ENCODE measurements at regions not wholly inside any gene's neighbourhood (a gene's known extent, or its start where the extent isn't known, plus 50 kb on each side); places are given as distances from the start of the nearest gene placed in this dataset.

DNA sequence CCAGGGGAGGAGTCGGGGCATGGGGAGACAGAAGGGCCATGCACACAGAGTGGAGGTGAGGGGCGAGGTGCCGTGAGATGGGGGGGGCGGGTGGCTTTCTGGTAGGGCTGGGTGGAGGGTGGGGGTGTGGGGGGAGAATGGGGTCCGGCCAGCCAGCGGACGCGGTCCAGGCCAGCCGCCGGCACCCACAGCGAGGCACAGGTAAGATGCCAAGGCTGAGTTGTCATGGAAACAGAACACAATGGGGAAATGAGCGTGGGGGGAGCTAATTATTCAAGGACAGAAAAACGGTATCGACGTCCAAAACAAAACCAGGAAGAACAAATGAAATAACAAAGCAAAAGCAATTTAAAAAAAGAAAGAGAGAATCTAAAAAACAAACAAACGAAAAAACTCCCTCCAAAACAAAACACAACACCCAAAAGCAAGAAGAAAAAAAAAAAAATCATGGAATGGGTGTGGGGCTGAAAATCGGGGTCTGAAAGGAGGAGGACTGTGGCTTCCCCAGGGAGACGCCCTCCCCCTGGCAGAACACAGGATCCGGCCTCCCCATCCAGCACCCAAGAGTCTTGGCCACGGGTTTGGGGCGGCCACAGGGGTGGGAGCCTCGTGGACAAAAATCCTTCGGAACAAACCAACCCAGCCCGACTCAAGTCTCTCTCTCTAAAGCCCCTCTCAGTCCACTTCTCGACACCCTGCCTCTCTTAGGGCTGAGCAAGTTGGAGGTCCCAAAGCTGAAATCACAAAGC lies 92.5 kb downstream of the PTPRS start:
- CTCF ChIA-PET, result no interaction called here
- no peak for ATAC-seq
- no peak overlapping the region for H3K4me2 ChIP-seq (ENCODE audit: low read length)
- H4K20me1 ChIP-seq (ENCODE audit: low read length), result no peaks in the 10 kb centered on the region
- POLR2A ChIA-PET (ENCODE audit: unreplicated experiment), result no interaction called here
- TF ChIP-seq EZH2phosphoT487 (IDR thresholded peaks at IDR 0.05; ENCODE audit: borderline replicate concordance, low read length) (no peak), EZH2 (IDR thresholded peaks at IDR 0.05; ENCODE audit: low read length, unreplicated experiment) (no peak)
- TF ChIP-seq, protein P1, sequence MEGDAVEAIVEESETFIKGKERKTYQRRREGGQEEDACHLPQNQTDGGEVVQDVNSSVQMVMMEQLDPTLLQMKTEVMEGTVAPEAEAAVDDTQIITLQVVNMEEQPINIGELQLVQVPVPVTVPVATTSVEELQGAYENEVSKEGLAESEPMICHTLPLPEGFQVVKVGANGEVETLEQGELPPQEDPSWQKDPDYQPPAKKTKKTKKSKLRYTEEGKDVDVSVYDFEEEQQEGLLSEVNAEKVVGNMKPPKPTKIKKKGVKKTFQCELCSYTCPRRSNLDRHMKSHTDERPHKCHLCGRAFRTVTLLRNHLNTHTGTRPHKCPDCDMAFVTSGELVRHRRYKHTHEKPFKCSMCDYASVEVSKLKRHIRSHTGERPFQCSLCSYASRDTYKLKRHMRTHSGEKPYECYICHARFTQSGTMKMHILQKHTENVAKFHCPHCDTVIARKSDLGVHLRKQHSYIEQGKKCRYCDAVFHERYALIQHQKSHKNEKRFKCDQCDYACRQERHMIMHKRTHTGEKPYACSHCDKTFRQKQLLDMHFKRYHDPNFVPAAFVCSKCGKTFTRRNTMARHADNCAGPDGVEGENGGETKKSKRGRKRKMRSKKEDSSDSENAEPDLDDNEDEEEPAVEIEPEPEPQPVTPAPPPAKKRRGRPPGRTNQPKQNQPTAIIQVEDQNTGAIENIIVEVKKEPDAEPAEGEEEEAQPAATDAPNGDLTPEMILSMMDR (conservative IDR thresholded peaks at IDR 0.05; ENCODE audit: low read depth, low read length), result no peak
- no peaks in the 10 kb centered on the region for H3F3A ChIP-seq (ENCODE audit: low read length, unreplicated experiment)
- no peaks in the 10 kb centered on the region for H3K4me1 ChIP-seq (ENCODE audit: insufficient read depth, low read length)
- H3K9me2 ChIP-seq (replicated peaks; ENCODE audit: low read length), result no peaks in the 10 kb centered on the region
- no TSS peak for BruUV-seq (replicated peaks)
- H3K36me3 ChIP-seq (ENCODE audit: low read depth, low read length), result no peaks in the 10 kb centered on the region
- no peaks in the 10 kb centered on the region for H3K27me3 ChIP-seq (ENCODE audit: low read length)
- H3K4me3 ChIP-seq (ENCODE audit: low read length), result no peak overlapping the region
- no peaks in the 10 kb centered on the region for H3K9me3 ChIP-seq (ENCODE audit: low read length)
- H2AFZ ChIP-seq (ENCODE audit: low read length), result no peak overlapping the region
- DNase-seq, result no peak
- H3K9ac ChIP-seq (ENCODE audit: low read length), result no peak overlapping the region
- no peaks in the 10 kb centered on the region for H3K79me2 ChIP-seq (ENCODE audit: low read length)
- intact Hi-C loops (cut with micrococcal nuclease), result no loop called here
- no peak overlapping the region for H3K27ac ChIP-seq (ENCODE audit: low read length)

DNA sequence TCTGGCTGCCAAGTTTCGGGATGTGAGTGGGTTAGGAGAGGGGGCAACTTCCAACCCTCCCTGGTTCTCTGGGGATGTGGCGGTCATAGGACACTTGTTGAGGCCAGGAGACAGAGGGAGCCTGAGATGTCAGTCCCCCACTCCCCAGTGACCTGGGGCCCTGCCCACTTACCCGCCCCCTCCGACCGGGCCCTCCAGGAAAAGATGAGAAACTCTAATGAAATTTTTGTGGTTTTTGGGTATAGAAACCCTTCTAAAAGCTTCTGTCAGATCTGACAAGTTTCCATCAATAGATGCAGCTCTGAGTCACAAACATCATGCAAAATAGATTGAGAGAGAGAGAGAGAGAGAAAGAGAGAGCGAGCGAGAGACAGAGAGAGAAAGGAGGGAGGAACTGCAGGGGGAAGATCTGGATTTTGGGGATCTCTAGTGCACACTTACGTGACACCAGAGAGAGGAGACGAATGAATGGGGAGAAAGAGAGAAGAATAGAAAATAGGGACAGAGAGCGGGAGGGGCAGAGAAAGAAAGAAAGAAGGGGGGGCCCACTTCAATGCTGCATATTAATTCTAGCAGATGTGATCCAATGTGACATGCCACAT lies 94.0 kb downstream of the PTPRS start:
- BruUV-seq (replicated peaks), result no TSS peak
- Histone ChIP-seq H3K79me2 (ENCODE audit: low read length) (no peaks in the 10 kb centered on the region), H3K27ac (ENCODE audit: low read length) (no peak overlapping the region), H4K20me1 (ENCODE audit: low read length) (no peaks in the 10 kb centered on the region), H3K9ac (ENCODE audit: low read length) (no peak overlapping the region), H3K9me2 (replicated peaks; ENCODE audit: low read length) (no peaks in the 10 kb centered on the region), H3K27me3 (ENCODE audit: low read length) (no peaks in the 10 kb centered on the region), H2AFZ (ENCODE audit: low read length) (no peak overlapping the region), H3F3A (ENCODE audit: low read length, unreplicated experiment) (no peaks in the 10 kb centered on the region), H3K9me3 (ENCODE audit: low read length) (no peaks in the 10 kb centered on the region), H3K36me3 (ENCODE audit: low read depth, low read length) (no peaks in the 10 kb centered on the region), H3K4me1 (ENCODE audit: insufficient read depth, low read length) (no peaks in the 10 kb centered on the region), H3K4me2 (ENCODE audit: low read length) (no peak overlapping the region), H3K4me3 (ENCODE audit: low read length) (no peak overlapping the region)
- ChIA-PET POLR2A (ENCODE audit: unreplicated experiment) (no interaction called here), CTCF (interaction anchor here (0.6 kb wide), 1 partner anchor 13 kb away, joined by 4 read pairs; no protein-coding TSS in a partner anchor)
- ATAC-seq, result no peak
- no peak for DNase-seq
- intact Hi-C loops (cut with micrococcal nuclease), result no loop called here
- TF ChIP-seq EZH2phosphoT487 (IDR thresholded peaks at IDR 0.05; ENCODE audit: borderline replicate concordance, low read length) (no peak), EZH2 (IDR thresholded peaks at IDR 0.05; ENCODE audit: low read length, unreplicated experiment) (no peak)
- TF ChIP-seq, protein P1 (conservative IDR thresholded peaks at IDR 0.05; ENCODE audit: low read depth, low read length), result no peak

Measured in PC-3 (cell line).